ENCODE measurements at regions not wholly inside any gene's neighbourhood (a gene's known extent, or its start where the extent isn't known, plus 50 kb on each side); places are given as distances from the start of the nearest gene placed in this dataset.

DNA sequence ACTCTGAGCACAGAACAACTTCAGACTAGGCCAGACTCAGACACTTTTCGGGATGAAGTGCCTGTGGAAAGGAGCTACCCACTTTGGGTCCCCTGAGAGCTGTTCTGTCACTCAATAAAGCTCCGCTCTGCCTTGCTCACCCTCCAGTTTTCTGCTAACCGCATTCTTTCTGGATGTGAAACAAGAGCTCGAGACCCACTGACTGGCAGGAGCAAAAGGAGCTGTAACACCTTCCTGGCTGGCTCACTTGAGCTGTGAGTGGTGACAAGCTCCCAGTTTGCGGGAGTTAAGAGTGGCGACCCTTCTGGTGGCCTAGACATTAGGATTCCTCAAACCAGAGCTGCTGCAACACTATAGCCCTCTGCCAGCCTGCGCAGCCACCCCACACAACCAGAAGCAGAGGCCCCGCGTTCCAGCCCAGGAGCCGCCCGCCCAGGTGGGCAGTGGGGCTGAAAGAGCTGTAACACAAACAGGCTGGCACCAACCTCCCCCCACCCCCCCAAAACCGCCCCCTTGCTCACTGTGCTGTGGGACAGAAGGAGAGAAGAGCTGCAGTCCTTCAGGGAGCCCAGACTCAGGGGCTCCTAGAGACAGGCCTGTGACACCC, 1178.1 kb upstream of the GBE1 start:
- Histone ChIP-seq H3K4me3 (ENCODE audit: insufficient read depth, low read length, poor library complexity, severe bottlenecking) (no peak overlapping the region), H3K9ac (ENCODE audit: low read length) (no peak overlapping the region)
- TF ChIP-seq, protein P1, sequence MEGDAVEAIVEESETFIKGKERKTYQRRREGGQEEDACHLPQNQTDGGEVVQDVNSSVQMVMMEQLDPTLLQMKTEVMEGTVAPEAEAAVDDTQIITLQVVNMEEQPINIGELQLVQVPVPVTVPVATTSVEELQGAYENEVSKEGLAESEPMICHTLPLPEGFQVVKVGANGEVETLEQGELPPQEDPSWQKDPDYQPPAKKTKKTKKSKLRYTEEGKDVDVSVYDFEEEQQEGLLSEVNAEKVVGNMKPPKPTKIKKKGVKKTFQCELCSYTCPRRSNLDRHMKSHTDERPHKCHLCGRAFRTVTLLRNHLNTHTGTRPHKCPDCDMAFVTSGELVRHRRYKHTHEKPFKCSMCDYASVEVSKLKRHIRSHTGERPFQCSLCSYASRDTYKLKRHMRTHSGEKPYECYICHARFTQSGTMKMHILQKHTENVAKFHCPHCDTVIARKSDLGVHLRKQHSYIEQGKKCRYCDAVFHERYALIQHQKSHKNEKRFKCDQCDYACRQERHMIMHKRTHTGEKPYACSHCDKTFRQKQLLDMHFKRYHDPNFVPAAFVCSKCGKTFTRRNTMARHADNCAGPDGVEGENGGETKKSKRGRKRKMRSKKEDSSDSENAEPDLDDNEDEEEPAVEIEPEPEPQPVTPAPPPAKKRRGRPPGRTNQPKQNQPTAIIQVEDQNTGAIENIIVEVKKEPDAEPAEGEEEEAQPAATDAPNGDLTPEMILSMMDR (IDR thresholded peaks at IDR 0.05; ENCODE audit: insufficient read depth, low read length, poor library complexity, severe bottlenecking), result no peak
- TF ChIP-seq EZH2phosphoT487 (conservative IDR thresholded peaks at IDR 0.05; ENCODE audit: low read length), result no peak

DNA sequence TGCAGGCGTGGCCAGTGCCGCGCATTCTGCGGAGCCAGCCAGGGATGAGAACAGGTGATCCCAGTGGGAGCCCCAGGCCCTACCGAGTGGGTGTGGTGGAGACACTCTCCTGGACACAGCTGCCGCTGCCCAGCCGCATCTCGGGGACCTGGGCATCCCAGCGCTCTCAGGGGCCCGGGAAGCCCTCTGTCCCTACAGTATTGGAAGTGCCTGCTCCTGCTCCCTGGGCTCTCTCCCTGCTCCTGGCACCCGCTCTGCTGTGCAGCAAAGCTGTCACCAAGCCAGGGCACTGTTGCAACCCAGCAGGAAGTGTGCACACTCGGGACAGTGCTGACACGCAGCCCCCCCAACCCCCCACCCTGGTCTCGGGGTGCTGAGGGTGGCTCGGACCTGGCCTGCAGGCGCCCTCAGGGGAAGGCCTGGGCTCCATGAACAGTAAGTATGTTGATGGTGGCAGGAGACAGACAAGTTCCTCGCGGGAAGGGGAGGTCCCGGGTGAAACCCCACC, 1177.4 kb upstream of the GBE1 start:
- H3K9ac ChIP-seq (ENCODE audit: low read length), result no peak overlapping the region
- H3F3A ChIP-seq (ENCODE audit: insufficient read depth), result no peaks in the 10 kb centered on the region
- peaks cover 11% of the 10 kb centered on the region; the same call in 1 of the 2 replicates for H3K9me3 ChIP-seq (ENCODE audit: insufficient read depth, low read length)
- H3K79me2 ChIP-seq (ENCODE audit: insufficient read depth, low read length), result no peaks in the 10 kb centered on the region
- no peak overlapping the region for H2AFZ ChIP-seq (ENCODE audit: low read depth, low read length, severe bottlenecking)
- peaks cover under 1% of the 10 kb centered on the region; the same call in 1 of the 2 replicates for H3K36me3 ChIP-seq (ENCODE audit: low read length)
- H3K27ac ChIP-seq (ENCODE audit: low read depth, low read length), result no peak overlapping the region
- no peak overlapping the region for H3K4me2 ChIP-seq (ENCODE audit: low read depth, low read length, poor library complexity, severe bottlenecking)
- no peaks in the 10 kb centered on the region for H4K20me1 ChIP-seq (ENCODE audit: low read depth, low read length)
- H3K4me3 ChIP-seq (ENCODE audit: insufficient read depth, low read length, poor library complexity, severe bottlenecking), result no peak overlapping the region
- no peaks in the 10 kb centered on the region for H3K27me3 ChIP-seq (ENCODE audit: low read length)
- no peaks in the 10 kb centered on the region for H3K9me2 ChIP-seq (replicated peaks; ENCODE audit: insufficient read depth, low read length)
- no peak for TF ChIP-seq EZH2phosphoT487 (conservative IDR thresholded peaks at IDR 0.05; ENCODE audit: low read length)
- TF ChIP-seq, protein P1 (IDR thresholded peaks at IDR 0.05; ENCODE audit: insufficient read depth, low read length, poor library complexity, severe bottlenecking), result no peak

More for the DNA sequence above, 1178.1 kb upstream of the GBE1 start:
- Histone ChIP-seq H3K4me2 (ENCODE audit: low read depth, low read length, poor library complexity, severe bottlenecking) (no peak overlapping the region), H3K9me2 (replicated peaks; ENCODE audit: insufficient read depth, low read length) (no peaks in the 10 kb centered on the region), H3K27ac (ENCODE audit: low read depth, low read length) (no peak overlapping the region), H2AFZ (ENCODE audit: low read depth, low read length, severe bottlenecking) (no peak overlapping the region), H3K9me3 (ENCODE audit: insufficient read depth, low read length) (peaks cover 10% of the 10 kb centered on the region; the same call in 1 of the 2 replicates), H3F3A (ENCODE audit: insufficient read depth) (no peaks in the 10 kb centered on the region), H4K20me1 (ENCODE audit: low read depth, low read length) (no peaks in the 10 kb centered on the region), H3K79me2 (ENCODE audit: insufficient read depth, low read length) (no peaks in the 10 kb centered on the region), H3K27me3 (ENCODE audit: low read length) (no peaks in the 10 kb centered on the region), H3K36me3 (ENCODE audit: low read length) (peaks cover 4% of the 10 kb centered on the region; the same call in 1 of the 2 replicates)

DNA sequence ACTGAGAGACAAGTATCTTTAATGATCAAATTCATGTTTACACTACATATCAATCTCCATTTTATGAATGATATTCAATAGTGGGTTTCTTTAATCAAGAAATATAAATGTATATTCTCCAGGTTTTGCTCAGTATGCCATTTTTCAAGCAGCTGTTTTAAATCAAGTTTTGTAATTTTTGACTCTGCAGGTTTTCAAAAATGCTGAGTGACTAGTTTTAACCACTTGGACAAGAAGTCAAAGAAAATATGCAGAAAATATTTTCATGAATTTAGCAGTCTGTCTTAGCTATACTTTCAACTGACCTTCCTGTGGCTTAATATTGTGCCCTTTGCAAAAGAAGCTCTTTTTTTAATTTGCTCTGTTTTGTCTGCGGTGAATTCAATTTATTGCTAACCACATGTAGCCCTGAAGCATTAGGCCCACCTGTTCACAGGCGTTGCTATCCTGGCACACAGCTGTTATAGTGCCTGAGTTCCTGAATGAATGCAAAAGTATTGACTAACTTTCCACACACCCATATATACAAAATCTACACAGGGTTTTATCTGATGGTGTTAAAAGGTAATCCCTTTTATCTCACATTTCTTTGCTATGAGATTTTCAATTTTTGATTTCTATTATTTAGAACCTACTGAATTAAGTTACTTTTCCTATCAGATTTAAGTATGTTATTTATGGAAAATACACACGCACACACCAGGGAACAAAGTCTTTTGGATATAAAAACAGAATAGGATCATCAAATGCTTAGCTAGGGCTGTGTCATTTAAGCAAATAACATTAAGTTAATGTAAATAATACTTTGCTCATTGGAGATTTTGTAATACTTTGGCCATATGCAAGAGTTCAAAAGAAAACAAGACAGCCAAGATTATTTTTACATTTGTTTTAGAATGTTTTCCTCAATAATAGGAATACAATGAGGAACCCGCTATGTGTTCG, 1166.1 kb upstream of the GBE1 start:
- Histone ChIP-seq H3K27ac (ENCODE audit: low read depth, low read length) (no peak overlapping the region), H3K4me3 (ENCODE audit: insufficient read depth, low read length, poor library complexity, severe bottlenecking) (no peak overlapping the region), H3K9me2 (replicated peaks; ENCODE audit: insufficient read depth, low read length) (no peaks in the 10 kb centered on the region), H3K79me2 (ENCODE audit: insufficient read depth, low read length) (no peaks in the 10 kb centered on the region), H3K36me3 (ENCODE audit: low read length) (peaks cover 4% of the 10 kb centered on the region; the same call in 1 of the 2 replicates), H3K27me3 (ENCODE audit: low read length) (no peaks in the 10 kb centered on the region), H4K20me1 (ENCODE audit: low read depth, low read length) (no peaks in the 10 kb centered on the region), H3F3A (ENCODE audit: insufficient read depth) (no peaks in the 10 kb centered on the region), H2AFZ (ENCODE audit: low read depth, low read length, severe bottlenecking) (peak overlapping the region; percentile 23), H3K4me2 (ENCODE audit: low read depth, low read length, poor library complexity, severe bottlenecking) (no peak overlapping the region), H3K9ac (ENCODE audit: low read length) (no peak overlapping the region), H3K9me3 (ENCODE audit: insufficient read depth, low read length) (no peaks in the 10 kb centered on the region; the same call in 1 of the 2 replicates)
- TF ChIP-seq, protein P1 (IDR thresholded peaks at IDR 0.05; ENCODE audit: insufficient read depth, low read length, poor library complexity, severe bottlenecking), result no peak
- TF ChIP-seq EZH2phosphoT487 (conservative IDR thresholded peaks at IDR 0.05; ENCODE audit: low read length), result no peak

All from SU-DHL-6 (cell line).